ENCODE measurements at regions not wholly inside any gene's neighbourhood (a gene's known extent, or its start where the extent isn't known, plus 50 kb on each side); places are given as distances from the start of the nearest gene placed in this dataset.
"Not testable (repeated sequence)": the region's sequence is repeated elsewhere in the genome, so short reads cannot be mapped to it uniquely, and the experiment has no call there.

DNA sequence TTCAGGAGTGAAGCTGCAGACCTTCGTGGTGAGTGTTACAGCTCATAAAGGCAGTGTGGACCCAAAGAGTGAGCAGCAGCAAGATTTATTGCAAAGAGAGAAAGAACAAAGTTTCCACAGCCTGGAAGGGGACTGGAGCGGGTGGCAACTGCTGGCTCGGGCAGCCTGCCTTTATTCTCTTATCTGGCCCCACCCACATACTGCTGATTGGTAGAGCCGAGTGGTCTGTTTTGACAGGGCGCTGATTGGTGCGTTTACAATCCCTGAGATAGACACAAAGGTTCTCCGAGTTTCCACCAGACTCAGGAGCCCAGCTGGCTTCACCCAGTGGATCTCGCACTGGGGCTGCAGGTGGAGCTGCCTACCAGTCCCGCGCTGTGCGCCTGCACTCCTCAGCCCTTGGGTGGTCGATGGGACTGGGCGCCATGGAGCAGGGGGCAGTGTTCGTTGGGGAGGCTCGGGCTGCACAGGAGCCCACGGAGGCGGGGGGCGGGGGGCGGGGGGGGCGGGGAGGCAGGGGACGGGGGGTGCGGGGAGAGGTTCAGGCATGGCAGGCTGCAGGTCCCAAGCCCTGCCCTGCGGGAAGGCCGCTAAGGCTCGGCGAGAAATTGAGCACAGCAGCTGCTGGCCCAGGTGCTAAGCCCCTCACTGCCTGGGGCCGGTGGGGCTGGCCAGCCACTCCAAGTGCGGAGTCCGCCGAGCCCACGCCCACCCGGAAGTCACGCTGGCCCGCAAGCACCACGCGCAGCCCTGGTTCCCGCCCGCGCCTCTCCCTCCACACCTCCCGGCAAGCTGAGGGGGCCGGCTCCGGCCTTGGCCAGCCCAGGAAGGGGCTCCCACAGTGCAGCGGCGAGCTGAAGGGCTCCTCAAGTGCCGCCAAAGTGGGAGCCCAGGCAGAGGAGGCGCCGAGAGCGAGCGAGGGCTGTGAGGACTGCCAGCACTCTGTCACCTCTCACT, 59.9 kb upstream of the EN2 start:
- DNase-seq: not testable (repeated sequence)

DNA sequence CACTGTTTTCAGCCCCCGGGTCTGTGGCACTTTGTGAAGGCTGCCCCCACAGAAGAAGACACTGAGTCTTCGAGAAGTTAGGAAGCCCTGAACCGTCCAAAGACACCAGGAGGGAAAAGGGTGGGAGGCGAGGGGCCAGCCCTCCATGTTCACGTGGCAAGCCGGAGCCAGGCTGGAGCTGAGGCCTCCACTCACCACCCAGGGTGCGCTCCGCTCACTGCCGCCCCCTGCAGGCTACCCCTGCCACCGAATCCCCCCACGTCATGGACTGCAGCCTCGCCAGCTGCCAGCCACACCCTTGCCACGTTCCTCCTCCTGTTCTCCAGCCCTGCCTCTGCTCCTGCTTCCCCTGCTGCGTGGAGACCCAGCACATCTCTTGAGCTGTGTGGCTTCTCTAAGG, 59.0 kb upstream of the EN2 start:
- DNase-seq: no peak

DNA sequence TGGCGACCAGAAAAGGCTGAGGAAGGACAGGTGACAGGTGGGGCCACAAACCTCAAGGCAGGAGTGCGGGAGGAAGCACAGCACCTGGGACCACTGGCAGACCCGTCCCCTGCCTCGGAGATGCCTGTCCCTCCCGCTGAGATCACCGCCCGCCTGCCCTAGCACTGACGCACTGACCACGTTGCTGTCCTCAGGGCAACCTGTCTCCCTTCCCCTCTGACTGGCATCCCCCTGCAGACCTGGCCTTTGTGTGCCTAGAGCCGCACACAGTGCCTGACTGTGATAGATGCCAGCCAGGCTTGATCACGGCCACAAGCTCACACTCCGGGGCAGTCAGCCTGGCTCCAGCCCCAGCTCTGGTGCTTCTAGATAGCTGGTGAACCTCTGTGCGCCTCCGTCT, 58.4 kb upstream of the EN2 start:
- DNase-seq: no peak

DNA sequence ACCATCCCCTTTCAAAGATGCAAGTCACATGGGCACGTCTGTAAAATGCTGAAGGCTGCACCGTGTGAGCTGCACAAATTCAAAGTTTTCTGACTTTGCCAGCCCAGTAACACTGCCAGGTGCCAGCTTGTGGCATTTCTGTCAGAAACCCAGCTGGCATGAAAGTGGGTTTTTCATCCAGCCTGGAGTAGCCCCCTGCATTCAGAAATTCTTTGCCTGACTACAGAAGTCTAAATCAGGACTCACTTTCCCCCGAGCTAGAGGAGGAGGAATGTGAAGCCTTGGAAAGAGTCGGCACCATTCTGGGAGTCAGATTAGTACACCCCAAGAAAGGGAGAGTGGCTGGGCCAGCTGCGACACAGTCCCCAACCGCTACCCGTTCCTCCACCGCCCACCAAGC, 56.7 kb upstream of the EN2 start:
- no peak for DNase-seq

DNA sequence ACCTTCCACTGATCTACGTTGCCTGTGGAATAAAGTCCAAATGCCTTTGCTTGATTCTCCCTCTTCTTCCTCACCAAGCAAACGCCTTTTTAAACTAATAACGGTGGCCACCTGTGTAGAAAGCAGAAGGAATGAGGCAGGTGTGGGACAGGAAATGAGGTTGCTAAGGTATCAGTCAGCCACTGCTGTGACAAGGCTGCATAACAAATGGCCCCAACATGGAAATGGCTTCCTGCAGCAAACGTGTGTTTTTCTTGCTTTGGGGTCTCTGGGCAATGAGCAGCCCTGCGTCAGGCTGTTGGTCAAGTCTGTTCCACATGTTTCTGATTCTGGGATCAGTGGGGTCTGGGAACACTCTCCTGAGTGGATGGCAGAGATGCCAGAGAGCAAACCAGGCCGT, 56.0 kb upstream of the EN2 start:
- DNase-seq: no peak

DNA sequence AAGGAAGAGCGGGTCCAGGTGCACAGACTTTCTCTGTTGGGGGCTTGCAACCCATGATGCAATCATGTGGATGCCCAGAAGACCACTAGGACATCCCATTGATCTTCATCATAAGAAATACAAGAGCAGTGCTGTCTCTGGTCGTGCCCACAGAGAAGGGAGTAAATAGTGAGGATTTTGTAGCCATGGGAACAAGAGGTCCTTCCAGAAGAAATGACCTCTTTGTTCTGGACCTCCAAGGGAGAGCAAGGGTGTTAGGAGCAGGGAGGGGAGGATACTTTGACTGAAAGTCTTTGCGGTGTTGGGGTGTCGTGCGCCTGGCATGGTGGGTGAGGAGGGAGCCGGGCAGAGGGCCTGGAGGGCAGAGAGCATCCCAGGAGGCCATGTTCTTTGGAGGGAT, 55.0 kb upstream of the EN2 start:
- no peak for DNase-seq

DNA sequence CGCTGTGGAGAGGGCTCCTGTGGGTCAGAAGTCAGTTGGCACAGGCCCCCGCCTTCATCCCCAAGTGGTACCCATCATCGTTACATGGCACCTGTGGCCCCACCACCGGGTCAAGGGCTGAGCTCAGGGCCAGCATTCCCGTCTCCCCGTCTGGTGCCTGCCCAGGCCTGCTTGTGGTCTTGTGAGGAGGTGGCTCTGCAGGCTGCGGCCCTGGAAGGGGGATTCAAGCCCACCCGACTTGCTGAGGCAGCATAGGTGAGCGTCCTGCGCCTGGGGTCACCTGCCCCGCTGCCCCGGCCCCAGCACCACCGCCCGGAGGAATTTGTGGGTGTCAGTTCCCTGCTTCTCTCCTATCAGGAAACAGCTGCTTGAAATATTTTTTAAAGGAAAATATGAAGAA, 53.0 kb upstream of the EN2 start:
- no peak for DNase-seq

DNA sequence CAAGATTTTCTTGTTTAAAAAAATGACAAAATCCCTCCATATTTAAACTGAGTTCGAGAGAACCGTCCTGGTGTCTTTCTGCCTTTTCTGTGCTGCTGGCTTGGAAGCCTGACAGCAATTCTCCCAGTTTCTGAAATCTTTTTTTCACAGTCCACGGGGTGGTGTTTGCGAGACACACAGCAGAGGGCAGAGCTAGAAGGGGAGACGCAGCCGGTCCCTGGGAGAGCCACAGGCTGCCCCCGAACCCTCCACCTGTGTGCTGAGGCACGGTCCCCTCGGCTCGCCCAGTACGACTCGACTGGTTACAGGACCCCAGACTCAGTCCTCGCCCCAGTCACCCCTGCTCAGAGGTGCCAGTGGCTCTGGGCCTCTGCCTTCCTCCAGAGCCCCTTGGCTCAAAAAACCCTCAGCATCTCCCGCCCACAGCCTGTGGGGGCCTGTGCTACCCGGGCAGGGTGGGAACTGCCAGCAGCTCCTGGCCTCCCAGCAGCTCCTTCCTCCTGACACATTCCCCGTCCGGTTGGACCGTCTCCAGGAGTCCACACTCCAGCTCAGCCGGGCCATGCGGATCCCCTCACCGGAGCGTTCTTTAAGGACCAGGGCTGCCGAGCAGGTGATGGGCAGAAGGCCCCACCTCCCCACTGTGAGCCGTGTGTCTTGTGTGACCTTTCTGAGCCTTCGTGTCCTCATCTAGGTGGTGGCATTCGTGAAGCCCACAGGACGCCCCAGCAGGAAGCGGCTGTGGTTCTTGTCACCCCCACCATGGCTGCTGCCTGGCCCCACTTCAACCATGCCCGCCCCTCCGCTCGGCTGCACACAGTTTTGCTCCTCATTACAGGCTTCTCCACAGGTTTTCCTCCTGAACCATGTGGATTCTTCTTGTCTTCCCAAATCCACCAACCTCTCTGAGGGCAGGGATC, 52.3 kb upstream of the EN2 start:
- DNase-seq: no peak

DNA sequence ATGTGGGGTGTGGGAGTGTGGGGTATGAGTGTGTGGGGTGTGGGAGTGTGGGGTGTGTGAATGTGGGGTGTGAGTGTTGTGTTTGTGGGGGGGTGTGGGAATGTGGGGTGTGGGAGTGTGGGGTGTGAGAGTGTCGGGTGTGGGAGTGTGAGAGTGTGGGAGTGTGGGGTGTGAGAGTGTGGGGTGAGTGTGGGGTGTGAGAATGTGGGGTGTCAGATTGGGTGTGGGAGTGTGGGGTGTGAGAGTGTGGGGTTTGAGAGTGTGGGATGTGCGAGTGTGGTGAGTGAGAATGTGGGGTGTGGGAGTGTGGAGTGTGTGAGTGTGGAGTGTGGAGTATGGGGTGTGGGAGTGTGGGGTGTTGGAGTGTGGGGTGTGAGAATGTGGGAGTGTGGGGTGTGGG, 50.1 kb upstream of the EN2 start:
- DNase-seq: no peak
